Lung (tissue), 11 donors: ENCODE measurements at regions not wholly inside any gene's neighbourhood (a gene's known extent, or its start where the extent isn't known, plus 50 kb on each side); places are given as distances from the start of the nearest gene placed in this dataset.

Experiments used
- ATAC-seq: fragments of 200-7000 bp; cut with Tn5 transposase; one replicate; pipeline ENCODE4 v1.9.1; 2020; ENCODE audit warnings: moderate number of reproducible peaks; ENCODE audit not compliant: insufficient read depth, low FRiP score
- DNase-seq, 3 donors: peaks; one replicate each; pipeline ENCODE4 v3.0.0-alpha.2; 2013 to 2017
- H3K27ac ChIP-seq, 2 donors: one replicate each; pipeline ENCODE4 v1.5.1; 2013; ENCODE audit warnings: mild to moderate bottlenecking in 2 of 2, moderate library complexity in 2 of 2, control low read depth in 1 of 2, inconsistent platforms in 1 of 2, low read depth in 1 of 2, low read length in 1 of 2
- H3K27me3 ChIP-seq, 3 donors: one replicate each; pipeline ENCODE4 v1.5.1; 2013; ENCODE audit warnings: low read length in 2 of 3; ENCODE audit not compliant: control insufficient read depth in 3 of 3, insufficient read depth in 3 of 3
- H3K36me3 ChIP-seq, 4 donors: one replicate each; pipeline ENCODE4 v1.5.1; 2013; ENCODE audit warnings: low read length in 4 of 4, mild to moderate bottlenecking in 1 of 4, moderate library complexity in 1 of 4; ENCODE audit not compliant: control insufficient read depth in 4 of 4, insufficient read depth in 4 of 4
- H3K4me1 ChIP-seq, 5 donors: one replicate each; pipeline ENCODE4 v1.5.1; 2013; ENCODE audit warnings: low read length in 5 of 5, mild to moderate bottlenecking in 2 of 5, moderate library complexity in 1 of 5; ENCODE audit not compliant: control insufficient read depth in 5 of 5, insufficient read depth in 5 of 5
- H3K4me3 ChIP-seq: one replicate; pipeline ENCODE4 v1.5.1; 2013; ENCODE audit warnings: mild to moderate bottlenecking, control low read depth, moderate library complexity
- H3K9ac ChIP-seq, 2 donors: one replicate each; pipeline ENCODE4 v1.5.1; 2013; ENCODE audit warnings: low read length in 2 of 2, control low read depth in 1 of 2; ENCODE audit not compliant: insufficient read depth in 1 of 2
- H3K9me3 ChIP-seq, 4 donors: one replicate each; pipeline ENCODE4 v1.5.1; 2013; ENCODE audit warnings: low read length in 3 of 4, mild to moderate bottlenecking in 1 of 4, moderate library complexity in 1 of 4; ENCODE audit not compliant: control insufficient read depth in 4 of 4, insufficient read depth in 3 of 4
- CTCF ChIP-seq: IDR thresholded peaks from 2 replicates; pipeline ENCODE4 v1.5.1; 2012; ENCODE audit warnings: mild to moderate bottlenecking; ENCODE audit errors: control extremely low read depth, extremely low read depth
- WGBS, 2 donors: extraction: QIAGEN DNeasy Blood & Tissue Kit; methylation state at CpG; one replicate each; pipeline ENCODE4 v1.1.7; 2013; 5-methylcytosine and 5-hydroxymethylcytosine counted together
- donor health status: control.
- donor health status: control.
- donor health status: Bipolar disorder and iron deficiency.
- donor health status: healthy.
- donor health status: DM: yes; HTN: yes; CAD: no.

DNA sequence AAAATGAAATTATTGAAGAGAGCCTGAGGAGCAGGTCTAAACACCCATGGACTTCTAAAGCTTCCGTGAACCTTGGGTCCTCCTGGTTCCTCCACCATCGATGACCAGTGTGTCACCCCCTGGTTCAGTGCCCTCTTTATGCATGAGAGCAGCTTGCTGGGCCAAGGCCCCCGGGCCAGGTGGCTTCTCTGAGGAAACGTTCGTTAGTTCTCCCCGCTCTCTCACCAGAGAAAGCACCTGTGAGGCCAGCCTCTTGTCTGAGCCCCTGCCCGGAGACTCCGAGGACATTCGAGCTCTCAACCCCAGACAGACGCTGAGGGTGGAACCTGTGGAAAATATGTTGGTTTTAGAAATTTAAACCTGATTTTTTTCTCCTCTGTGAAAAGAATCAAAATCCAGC lies 92.4 kb downstream of the GLI2 start:
- WGBS, 2 donors, result 87 to 94% methylated on average over 10 of the region's 10 CpGs
- no peak for DNase-seq

DNA sequence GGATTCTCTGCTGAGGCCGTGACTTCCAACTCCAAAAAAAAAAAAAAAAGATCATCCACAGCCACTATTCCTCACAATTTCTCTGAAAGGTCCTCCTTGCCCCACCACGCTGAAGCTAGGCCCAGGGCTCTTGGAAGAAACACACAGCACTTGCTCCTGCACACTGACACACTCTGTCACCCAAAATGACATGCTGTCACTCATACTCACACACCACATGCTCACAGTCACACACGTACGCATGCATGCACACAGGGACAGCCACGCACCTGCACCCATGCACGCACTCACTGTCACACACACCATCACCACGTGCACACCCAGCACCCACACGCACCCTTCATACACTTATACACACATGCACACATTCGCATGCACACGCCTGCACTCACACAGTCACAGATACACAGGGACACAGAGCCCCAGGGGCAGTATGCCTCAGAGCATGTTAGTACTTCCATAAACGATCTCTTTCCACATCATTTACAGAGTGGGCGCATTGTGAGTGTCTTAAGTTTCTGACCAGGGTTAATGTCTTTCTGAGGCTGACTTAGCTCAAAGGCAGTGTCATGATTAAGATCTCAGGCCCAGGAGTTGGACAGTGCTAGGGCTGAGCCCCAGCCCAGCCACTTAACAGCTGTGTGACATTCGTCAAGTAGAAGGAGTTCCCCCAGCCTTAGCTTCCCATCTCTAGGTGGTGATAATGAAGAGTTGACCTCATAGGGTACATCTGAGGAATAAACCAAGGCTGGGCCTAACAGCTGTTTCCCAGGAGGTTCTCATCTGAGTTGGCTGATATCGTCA lies 93.4 kb downstream of the GLI2 start:
- no peak overlapping the region for H3K27ac ChIP-seq
- H3K27me3 ChIP-seq, result no peaks in the 10 kb centered on the region
- H3K36me3 ChIP-seq, result peaks cover 0 to 6% (median 2%) of the 10 kb centered on the region in 4 donors
- no peak for DNase-seq
- peaks cover 0 to 57% (median 13%) of the 10 kb centered on the region in 5 donors for H3K4me1 ChIP-seq
- no peak for TF ChIP-seq CTCF
- H3K9ac ChIP-seq, result no peak overlapping the region
- 90 to 93% methylated on average over 14 of the region's 14 CpGs for WGBS, 2 donors
- H3K4me3 ChIP-seq, result no peak overlapping the region
- no peak for ATAC-seq
- H3K9me3 ChIP-seq, result no peaks in the 10 kb centered on the region

More for the DNA sequence above, 92.4 kb downstream of the GLI2 start:
- Histone ChIP-seq H3K9me3 (no peaks in the 10 kb centered on the region), H3K27ac (no peak overlapping the region), H3K4me3 (no peak overlapping the region), H3K4me1 (peaks cover 0 to 57% (median 13%) of the 10 kb centered on the region in 5 donors), H3K9ac (no peak overlapping the region), H3K27me3 (no peaks in the 10 kb centered on the region), H3K36me3 (peaks cover 0 to 6% (median 2%) of the 10 kb centered on the region in 4 donors)
- no peak for ATAC-seq
- TF ChIP-seq CTCF, result no peak

GRCh38 chr2:120829633-120830025 lies 94.0 kb downstream of the GLI2 start:
- Histone ChIP-seq H3K27ac (no peak overlapping the region), H3K9me3 (no peaks in the 10 kb centered on the region), H3K27me3 (no peaks in the 10 kb centered on the region), H3K36me3 (peaks cover 0 to 6% (median 2%) of the 10 kb centered on the region in 4 donors), H3K9ac (no peak overlapping the region), H3K4me3 (no peak overlapping the region), H3K4me1 (peaks cover 0 to 57% (median 13%) of the 10 kb centered on the region in 5 donors)
- ATAC-seq (no peak), DNase-seq (no peak)
- TF ChIP-seq CTCF, result no peak
- 85 to 91% methylated on average over 6 of the region's 6 CpGs for WGBS, 2 donors
